ENCODE measurements at regions not wholly inside any gene's neighbourhood (a gene's known extent, or its start where the extent isn't known, plus 50 kb on each side); places are given as distances from the start of the nearest gene placed in this dataset.

DNA sequence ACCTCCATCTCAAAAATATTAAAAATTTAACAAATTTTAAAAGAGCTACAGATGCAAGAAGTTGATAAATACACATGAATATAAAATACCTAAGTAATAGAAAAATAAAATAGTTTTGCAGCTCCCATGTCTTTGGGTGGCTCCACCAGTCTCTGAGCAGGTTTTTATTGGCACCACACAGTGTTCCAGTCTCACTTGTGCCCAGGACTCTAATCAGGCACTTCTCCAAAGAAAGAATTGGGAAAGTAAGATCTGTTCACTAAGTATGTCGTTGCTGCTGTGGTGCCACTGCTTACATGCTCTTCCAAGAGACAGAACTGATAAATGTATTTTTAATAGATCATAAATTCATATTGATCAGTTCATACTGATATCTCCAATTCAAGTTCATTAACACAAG, 92.5 kb upstream of the ABI3BP start:
- POLR2A ChIA-PET (ENCODE audit: unreplicated experiment): no interaction called here
- no peak for DNase-seq

DNA sequence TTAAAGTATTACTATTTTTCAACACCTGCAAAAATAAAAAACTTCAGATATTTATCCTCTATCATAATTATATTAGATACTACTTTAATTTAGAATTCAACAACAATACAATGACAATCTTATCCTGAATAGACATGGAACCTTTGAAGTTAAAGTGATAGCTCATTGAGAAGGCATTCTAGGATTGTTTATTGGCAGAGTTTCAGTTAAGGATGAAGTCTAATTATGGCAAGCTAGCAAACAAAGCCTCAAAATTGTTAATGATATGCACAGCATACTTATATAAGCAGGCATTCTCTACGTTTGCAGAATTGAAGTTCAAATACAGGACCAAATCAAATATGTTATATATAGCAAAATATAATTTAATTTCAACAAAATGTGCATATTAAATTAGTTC, 91.2 kb upstream of the ABI3BP start:
- H3K9ac ChIP-seq (ENCODE audit: low read length): no peak overlapping the region
- H3K27ac ChIP-seq (ENCODE audit: low read length): no peak overlapping the region
- DNase-seq: peak; percentile 14
- POLR2A ChIA-PET (ENCODE audit: unreplicated experiment): no interaction called here
- no TSS peak for BruUV-seq (replicated peaks)
- intact Hi-C loops (cut with micrococcal nuclease): loop anchor here (5.0 kb wide), 1 partner anchor 228 kb away; no protein-coding TSS in a partner anchor
- H3K27me3 ChIP-seq (ENCODE audit: low read length): no peaks in the 10 kb centered on the region
- no peaks in the 10 kb centered on the region for H3K9me3 ChIP-seq (ENCODE audit: low read length)
- no peaks in the 10 kb centered on the region for H3K79me2 ChIP-seq (ENCODE audit: low read length)
- no peak overlapping the region for H3K4me3 ChIP-seq (ENCODE audit: low read length)
- H3K4me1 ChIP-seq (ENCODE audit: insufficient read depth, low read length): peaks cover 24% of the 10 kb centered on the region
- no peaks in the 10 kb centered on the region for H3K9me2 ChIP-seq (replicated peaks; ENCODE audit: low read length)
- ATAC-seq: no peak
- no peak overlapping the region for H2AFZ ChIP-seq (ENCODE audit: low read length)
- no peaks in the 10 kb centered on the region for H3K36me3 ChIP-seq (ENCODE audit: low read depth, low read length)
- TF ChIP-seq EZH2phosphoT487 (IDR thresholded peaks at IDR 0.05; ENCODE audit: borderline replicate concordance, low read length) (no peak), EZH2 (IDR thresholded peaks at IDR 0.05; ENCODE audit: low read length, unreplicated experiment) (no peak)
- TF ChIP-seq, protein P1, sequence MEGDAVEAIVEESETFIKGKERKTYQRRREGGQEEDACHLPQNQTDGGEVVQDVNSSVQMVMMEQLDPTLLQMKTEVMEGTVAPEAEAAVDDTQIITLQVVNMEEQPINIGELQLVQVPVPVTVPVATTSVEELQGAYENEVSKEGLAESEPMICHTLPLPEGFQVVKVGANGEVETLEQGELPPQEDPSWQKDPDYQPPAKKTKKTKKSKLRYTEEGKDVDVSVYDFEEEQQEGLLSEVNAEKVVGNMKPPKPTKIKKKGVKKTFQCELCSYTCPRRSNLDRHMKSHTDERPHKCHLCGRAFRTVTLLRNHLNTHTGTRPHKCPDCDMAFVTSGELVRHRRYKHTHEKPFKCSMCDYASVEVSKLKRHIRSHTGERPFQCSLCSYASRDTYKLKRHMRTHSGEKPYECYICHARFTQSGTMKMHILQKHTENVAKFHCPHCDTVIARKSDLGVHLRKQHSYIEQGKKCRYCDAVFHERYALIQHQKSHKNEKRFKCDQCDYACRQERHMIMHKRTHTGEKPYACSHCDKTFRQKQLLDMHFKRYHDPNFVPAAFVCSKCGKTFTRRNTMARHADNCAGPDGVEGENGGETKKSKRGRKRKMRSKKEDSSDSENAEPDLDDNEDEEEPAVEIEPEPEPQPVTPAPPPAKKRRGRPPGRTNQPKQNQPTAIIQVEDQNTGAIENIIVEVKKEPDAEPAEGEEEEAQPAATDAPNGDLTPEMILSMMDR (conservative IDR thresholded peaks at IDR 0.05; ENCODE audit: low read depth, low read length): no peak
- H3K4me2 ChIP-seq (ENCODE audit: low read length): no peak overlapping the region
- CTCF ChIA-PET: no interaction called here
- no peaks in the 10 kb centered on the region for H4K20me1 ChIP-seq (ENCODE audit: low read length)
- H3F3A ChIP-seq (ENCODE audit: low read length, unreplicated experiment): no peaks in the 10 kb centered on the region

More for the DNA sequence above, 92.5 kb upstream of the ABI3BP start:
- Histone ChIP-seq H3F3A (ENCODE audit: low read length, unreplicated experiment) (no peaks in the 10 kb centered on the region), H3K9ac (ENCODE audit: low read length) (no peak overlapping the region), H3K27me3 (ENCODE audit: low read length) (no peaks in the 10 kb centered on the region), H4K20me1 (ENCODE audit: low read length) (no peaks in the 10 kb centered on the region), H3K9me2 (replicated peaks; ENCODE audit: low read length) (no peaks in the 10 kb centered on the region), H3K27ac (ENCODE audit: low read length) (no peak overlapping the region), H3K4me2 (ENCODE audit: low read length) (no peak overlapping the region), H3K9me3 (ENCODE audit: low read length) (no peaks in the 10 kb centered on the region), H3K79me2 (ENCODE audit: low read length) (no peaks in the 10 kb centered on the region), H3K4me3 (ENCODE audit: low read length) (no peak overlapping the region), H3K4me1 (ENCODE audit: insufficient read depth, low read length) (peaks cover 18% of the 10 kb centered on the region), H2AFZ (ENCODE audit: low read length) (no peak overlapping the region), H3K36me3 (ENCODE audit: low read depth, low read length) (no peaks in the 10 kb centered on the region)
- no TSS peak for BruUV-seq (replicated peaks)
- CTCF ChIA-PET: no interaction called here
- TF ChIP-seq EZH2phosphoT487 (IDR thresholded peaks at IDR 0.05; ENCODE audit: borderline replicate concordance, low read length): no peak
- TF ChIP-seq EZH2 (IDR thresholded peaks at IDR 0.05; ENCODE audit: low read length, unreplicated experiment): no peak
- TF ChIP-seq, protein P1 (conservative IDR thresholded peaks at IDR 0.05; ENCODE audit: low read depth, low read length): no peak
- intact Hi-C loops (cut with micrococcal nuclease): no loop called here
- ATAC-seq: no peak

DNA sequence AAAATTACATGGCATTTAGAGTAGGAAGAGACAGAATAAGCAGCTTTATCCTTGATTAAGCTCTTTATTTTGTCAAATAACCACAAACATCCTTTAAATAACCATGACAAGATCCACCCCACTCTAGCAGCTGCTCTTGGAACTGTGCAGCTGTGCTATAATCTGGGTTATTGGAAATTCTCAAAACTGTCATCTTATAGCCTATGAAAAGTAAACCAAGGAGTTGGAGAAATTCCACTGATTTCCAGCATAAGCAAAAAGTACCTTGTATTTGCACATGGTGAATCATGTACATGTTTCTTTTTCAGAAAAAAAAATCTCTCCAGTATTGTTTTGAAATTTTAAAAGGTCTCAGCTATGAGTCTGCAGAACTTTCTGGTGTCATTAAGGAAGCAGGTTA, 88.8 kb upstream of the ABI3BP start:
- Histone ChIP-seq H3K27ac (ENCODE audit: low read length) (0 out of 2 replicates have a peak overlapping the region, but pooled peaks have one; percentile 2), H4K20me1 (ENCODE audit: low read length) (no peaks in the 10 kb centered on the region), H3K4me2 (ENCODE audit: low read length) (peak overlapping the region; percentile 9; the same call in 1 of the 2 replicates), H3K9me3 (ENCODE audit: low read length) (no peaks in the 10 kb centered on the region), H3K4me3 (ENCODE audit: low read length) (no peak overlapping the region), H2AFZ (ENCODE audit: low read length) (no peak overlapping the region), H3K4me1 (ENCODE audit: insufficient read depth, low read length) (peaks cover 32% of the 10 kb centered on the region), H3K9me2 (replicated peaks; ENCODE audit: low read length) (no peaks in the 10 kb centered on the region), H3F3A (ENCODE audit: low read length, unreplicated experiment) (no peaks in the 10 kb centered on the region), H3K27me3 (ENCODE audit: low read length) (no peaks in the 10 kb centered on the region), H3K36me3 (ENCODE audit: low read depth, low read length) (no peaks in the 10 kb centered on the region), H3K79me2 (ENCODE audit: low read length) (no peaks in the 10 kb centered on the region), H3K9ac (ENCODE audit: low read length) (no peak overlapping the region)
- TF ChIP-seq EZH2 (IDR thresholded peaks at IDR 0.05; ENCODE audit: low read length, unreplicated experiment) (no peak), EZH2phosphoT487 (IDR thresholded peaks at IDR 0.05; ENCODE audit: borderline replicate concordance, low read length) (no peak)
- TF ChIP-seq, protein P1 (conservative IDR thresholded peaks at IDR 0.05; ENCODE audit: low read depth, low read length): no peak
- DNase-seq (peak; percentile 64), ATAC-seq (peak; percentile 77)
- BruUV-seq (replicated peaks): no TSS peak
- intact Hi-C loops (cut with micrococcal nuclease): loop anchor here (2.0 to 5.0 kb wide), 2 partner anchors 89 to 230 kb away; partner anchors contain the start of gene ABI3BP
- ChIA-PET CTCF (interaction anchor here (0.6 to 0.7 kb wide), 2 partner anchors 114 to 207 kb away, joined by 3 to 4 read pairs; no protein-coding TSS in a partner anchor), POLR2A (ENCODE audit: unreplicated experiment) (interaction anchor here (0.6 to 0.7 kb wide), 5 partner anchors 12 to 149 kb away, joined by 4 to 5 read pairs (median 4); no protein-coding TSS in a partner anchor)

All from PC-3 (cell line).